ENCODE measurements at regions not wholly inside any gene's neighbourhood (a gene's known extent, or its start where the extent isn't known, plus 50 kb on each side); places are given as distances from the start of the nearest gene placed in this dataset.

GRCh38 chr15:46213551-46213950 is 578.7 kb downstream of the SQOR start:
- dilution Hi-C loops (cut with HindIII; ENCODE audit: low sequenced_read_pairs, unreplicated experiment): no loop called here
- intact Hi-C loops (cut with micrococcal nuclease): no loop called here
- no TSS peak for BruUV-seq (replicated peaks)

More at GRCh38 chr15:46213551-46213950, 578.7 kb downstream of the SQOR start:
- H4K5ac ChIP-seq (ENCODE audit: low read depth, low read length): no peak overlapping the region
- peaks cover 1% of the 10 kb centered on the region; the same call in 1 of the 2 replicates for H3K9me3 ChIP-seq (ENCODE audit: control insufficient read depth, insufficient read depth, low read length)
- no peak overlapping the region for H2AK9ac ChIP-seq (replicated peaks; ENCODE audit: low read depth, low read length, poor library complexity)
- H2BK20ac ChIP-seq (ENCODE audit: low read depth, low read length): no peak overlapping the region
- ATAC-seq (ENCODE audit: low read depth) (no peak), DNase-seq (no peak)
- H3K14ac ChIP-seq (replicated peaks; ENCODE audit: low read depth, low read length): no peak overlapping the region
- H3K79me1 ChIP-seq (ENCODE audit: low read depth in 1 of 2, low read length in 2 of 2): no peaks in the 10 kb centered on the region
- ChIA-PET POLR2A (ENCODE audit: unreplicated experiment) (no interaction called here), CTCF (no interaction called here)
- no peak overlapping the region for H3K18ac ChIP-seq (ENCODE audit: low read depth, low read length)
- no peak overlapping the region for H2AFZ ChIP-seq (replicated peaks; ENCODE audit: low read length, poor library complexity)
- H2BK5ac ChIP-seq (ENCODE audit: low read depth, low read length, poor library complexity, severe bottlenecking): no peak overlapping the region
- H3K23ac ChIP-seq (ENCODE audit: low read depth, low read length): no peak overlapping the region
- no peak overlapping the region for H2AK5ac ChIP-seq (ENCODE audit: low read depth, low read length)
- no peaks in the 10 kb centered on the region for H3K36me3 ChIP-seq (ENCODE audit: control insufficient read depth, insufficient read depth, low read length)
- no peak overlapping the region for H2BK15ac ChIP-seq (ENCODE audit: low read depth, low read length)
- in situ Hi-C loops (cut with MboI; ENCODE audit: low sequenced_read_pairs): no loop called here
- H4K8ac ChIP-seq (ENCODE audit: low read depth in 2 of 2, low read length in 2 of 2): no peak overlapping the region
- no peak overlapping the region for H2BK120ac ChIP-seq (ENCODE audit: low read depth, low read length)
- TF ChIP-seq FOS (IDR thresholded peaks at IDR 0.05; ENCODE audit: low read depth, low read length): no peak
- no peak for TF ChIP-seq RFX5 (IDR thresholded peaks at IDR 0.05; ENCODE audit: low read depth, low read length)
- TF ChIP-seq BHLHE40 (IDR thresholded peaks at IDR 0.05; ENCODE audit: low read depth, low read length): no peak
- TF ChIP-seq MAFK (IDR thresholded peaks at IDR 0.05; ENCODE audit: low read depth, low read length): no peak
- no peak overlapping the region for H3K56ac ChIP-seq (ENCODE audit: extremely low read depth, insufficient read depth, low read length)
- H3K27ac ChIP-seq (ENCODE audit: insufficient read depth, low read length): no peak overlapping the region
- no peaks in the 10 kb centered on the region for H3K9me1 ChIP-seq (ENCODE audit: insufficient read depth, low read length)
- no peak overlapping the region for H3K9ac ChIP-seq (ENCODE audit: low read depth, low read length)
- H3K4ac ChIP-seq (ENCODE audit: low read depth, low read length): no peak overlapping the region
- no peaks in the 10 kb centered on the region for H4K20me1 ChIP-seq (ENCODE audit: insufficient read depth, low read length)
- H3K4me3 ChIP-seq (ENCODE audit: insufficient read depth, low read depth, low read length): no peak overlapping the region
- H4K91ac ChIP-seq (ENCODE audit: insufficient read depth, low read depth, low read length): no peak overlapping the region
- H3K4me1 ChIP-seq (ENCODE audit: control insufficient read depth, insufficient read depth, low read length): no peaks in the 10 kb centered on the region
- H3K27me3 ChIP-seq (ENCODE audit: control insufficient read depth, insufficient read depth, low read length): no peaks in the 10 kb centered on the region
- no peak overlapping the region for H3K4me2 ChIP-seq (ENCODE audit: low read depth, low read length)

All from IMR-90 (cell line).